ENCODE measurements at regions not wholly inside any gene's neighbourhood (a gene's known extent, or its start where the extent isn't known, plus 50 kb on each side); places are given as distances from the start of the nearest gene placed in this dataset.
"Not testable (repeated sequence)": the region's sequence is repeated elsewhere in the genome, so short reads cannot be mapped to it uniquely, and the experiment has no call there.

GRCh38 chr14:71240171-71240570, 332.9 kb downstream of the PCNX1 start:
- DNase-seq (ENCODE audit: low read depth) = no peak

DNA sequence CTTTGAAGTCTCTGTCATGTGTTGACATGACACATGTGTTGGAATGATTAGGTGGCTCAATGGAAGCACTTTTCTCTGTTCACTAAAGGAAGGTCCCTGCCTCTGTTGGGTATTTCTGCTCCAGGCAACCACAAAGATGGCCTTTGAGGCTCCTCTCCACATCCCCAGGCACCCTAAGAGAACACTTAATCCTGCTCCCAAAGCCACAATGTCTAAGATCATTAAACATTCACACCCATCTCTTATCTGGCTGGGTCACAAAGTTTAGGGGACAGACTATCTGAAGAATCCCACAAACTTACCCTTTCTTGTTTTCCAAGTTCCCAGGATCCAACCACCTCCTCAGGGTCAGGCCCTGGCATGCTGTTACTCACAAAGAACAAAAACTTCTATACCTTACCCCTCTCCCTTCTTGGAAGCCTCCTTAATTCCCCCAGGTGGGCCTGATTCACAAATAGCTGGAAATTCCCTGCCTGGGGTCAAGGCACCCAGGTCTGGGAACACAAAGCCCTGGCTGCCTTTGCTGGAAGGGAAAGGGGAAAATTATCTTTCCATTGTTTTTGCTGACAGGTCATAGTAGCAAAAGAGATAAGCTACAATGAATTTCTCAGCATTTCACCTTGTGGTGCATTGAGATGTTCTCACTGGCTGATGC, 333.7 kb downstream of the PCNX1 start:
- DNase-seq (ENCODE audit: low read depth) = no peak

GRCh38 chr14:71242237-71242748, 335.0 kb downstream of the PCNX1 start:
- DNase-seq (ENCODE audit: low read depth) = no peak

- DNase-seq (ENCODE audit: low read depth) = no peak
These were observed 336.4 kb downstream of the PCNX1 start for GRCh38 chr14:71243697-71244096.

DNA sequence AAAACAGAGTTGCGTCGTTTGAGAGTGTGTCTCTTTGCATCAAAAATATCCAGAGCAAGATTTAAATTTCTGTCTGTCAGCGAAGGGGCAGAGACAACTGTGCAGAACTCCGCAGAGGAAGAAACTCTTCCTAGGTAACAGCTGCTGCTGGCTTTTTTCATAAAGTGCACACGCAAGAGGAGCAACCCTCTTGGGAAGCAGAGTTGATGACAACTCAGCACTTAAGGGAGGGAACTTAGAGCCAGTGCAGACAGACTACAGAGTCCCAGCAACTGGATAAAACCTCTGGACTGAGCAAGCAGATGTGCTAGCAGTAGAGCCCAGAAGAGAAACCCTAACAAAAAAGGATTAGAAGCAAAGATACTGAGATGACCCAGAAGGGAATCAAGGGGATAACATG, 337.1 kb downstream of the PCNX1 start:
- no peak for DNase-seq (ENCODE audit: low read depth)

GRCh38 chr14:71245659-71246361, 338.6 kb downstream of the PCNX1 start:
- DNase-seq (ENCODE audit: low read depth) = no peak

DNA sequence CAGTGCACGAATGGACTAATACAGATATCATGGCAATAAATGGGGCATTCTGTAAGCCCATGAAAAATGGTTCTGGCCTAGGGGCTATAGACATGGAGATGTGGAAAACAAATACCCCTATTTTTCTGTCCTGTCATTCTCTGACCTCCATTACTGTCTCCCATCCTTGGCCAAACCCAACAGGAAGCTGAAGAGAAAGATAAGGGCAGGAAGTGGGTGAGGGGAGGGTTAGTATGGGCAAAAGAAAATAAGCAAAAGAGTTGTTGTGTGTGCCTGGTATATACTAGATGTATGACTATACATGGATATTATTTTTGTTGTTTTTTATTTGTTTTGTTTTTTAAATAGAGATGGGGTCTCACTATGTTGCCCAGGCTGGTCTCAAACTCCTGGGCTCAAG, 339.3 kb downstream of the PCNX1 start:
- no peak for DNase-seq (ENCODE audit: low read depth)

DNA sequence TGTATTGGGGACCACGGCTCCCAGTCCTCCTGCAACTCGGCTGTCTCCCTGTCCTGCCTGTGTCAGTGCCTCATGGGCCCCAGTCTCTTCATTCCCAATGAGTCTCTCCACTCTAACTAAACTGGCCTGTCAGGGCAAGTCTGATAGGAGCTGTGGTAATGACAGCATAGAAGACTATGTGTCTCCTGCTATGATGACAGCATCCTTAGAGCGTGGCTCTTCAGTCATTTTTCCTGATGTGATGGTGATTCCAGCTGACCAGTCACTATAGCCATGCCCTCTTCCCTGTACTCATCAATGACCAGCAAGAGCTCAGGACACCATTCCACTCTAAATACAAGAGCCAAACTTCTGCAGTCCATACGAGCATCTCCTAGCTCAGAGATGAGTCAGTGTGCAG, 339.8 kb downstream of the PCNX1 start:
- no peak for DNase-seq (ENCODE audit: low read depth)

DNA sequence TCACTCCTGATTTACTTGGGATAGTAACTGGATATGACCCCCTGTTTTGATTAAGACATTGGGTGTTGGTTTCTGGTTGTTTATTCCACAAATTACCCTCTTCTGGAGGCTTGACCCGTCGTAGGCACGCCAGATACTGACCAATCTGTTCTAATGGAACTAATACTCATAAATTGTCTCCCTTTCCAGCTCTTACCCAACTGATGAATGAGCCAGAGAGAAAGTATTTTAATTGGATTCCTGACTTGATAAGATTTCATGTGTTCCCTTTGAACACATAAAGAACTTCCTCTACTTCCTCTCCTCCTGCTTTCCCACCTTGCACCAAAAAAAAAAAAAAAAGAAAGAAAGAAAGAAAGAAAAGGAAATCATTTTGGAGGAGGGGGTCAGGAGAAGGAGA, 340.9 kb downstream of the PCNX1 start:
- DNase-seq (ENCODE audit: low read depth) = no peak

DNA sequence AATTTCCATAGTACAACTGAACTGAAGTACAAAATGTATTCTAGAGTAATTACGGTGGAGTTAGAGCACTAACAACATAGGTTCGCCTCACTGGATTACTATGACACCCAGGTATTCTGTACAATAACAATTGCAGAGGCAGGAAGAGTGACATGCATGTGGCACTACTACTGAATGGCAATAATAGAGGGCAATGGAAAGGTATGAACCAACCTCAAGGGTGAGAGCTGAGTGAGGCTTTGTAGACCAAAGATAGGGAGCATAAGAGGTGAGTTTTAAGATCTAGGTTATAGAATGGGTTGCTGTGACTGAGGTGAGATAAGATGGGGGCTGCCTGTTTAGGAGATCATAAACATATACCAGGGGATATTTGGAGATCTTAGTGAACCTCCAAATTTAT, 343.1 kb downstream of the PCNX1 start:
- DNase-seq (ENCODE audit: low read depth) = no peak

DNA sequence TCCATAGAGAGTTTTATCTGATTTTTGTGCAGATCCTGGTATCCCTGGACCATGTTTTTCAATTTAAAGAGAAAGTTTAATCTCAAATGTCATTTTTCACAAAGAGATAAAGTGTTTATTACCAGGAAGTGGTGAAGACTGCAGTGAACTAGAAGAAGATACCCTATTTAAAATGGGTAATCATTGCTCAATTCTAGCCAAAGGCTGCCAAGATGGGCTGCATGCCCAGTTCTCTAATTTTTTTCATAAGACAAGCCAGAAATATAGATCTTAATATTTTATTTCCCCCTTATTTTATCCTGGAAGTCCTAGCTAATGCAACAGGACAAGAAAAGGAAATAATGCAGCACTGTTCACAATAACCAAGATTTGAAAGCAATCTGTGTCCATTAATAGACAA, 343.5 kb downstream of the PCNX1 start:
- no peak for DNase-seq (ENCODE audit: low read depth)

DNA sequence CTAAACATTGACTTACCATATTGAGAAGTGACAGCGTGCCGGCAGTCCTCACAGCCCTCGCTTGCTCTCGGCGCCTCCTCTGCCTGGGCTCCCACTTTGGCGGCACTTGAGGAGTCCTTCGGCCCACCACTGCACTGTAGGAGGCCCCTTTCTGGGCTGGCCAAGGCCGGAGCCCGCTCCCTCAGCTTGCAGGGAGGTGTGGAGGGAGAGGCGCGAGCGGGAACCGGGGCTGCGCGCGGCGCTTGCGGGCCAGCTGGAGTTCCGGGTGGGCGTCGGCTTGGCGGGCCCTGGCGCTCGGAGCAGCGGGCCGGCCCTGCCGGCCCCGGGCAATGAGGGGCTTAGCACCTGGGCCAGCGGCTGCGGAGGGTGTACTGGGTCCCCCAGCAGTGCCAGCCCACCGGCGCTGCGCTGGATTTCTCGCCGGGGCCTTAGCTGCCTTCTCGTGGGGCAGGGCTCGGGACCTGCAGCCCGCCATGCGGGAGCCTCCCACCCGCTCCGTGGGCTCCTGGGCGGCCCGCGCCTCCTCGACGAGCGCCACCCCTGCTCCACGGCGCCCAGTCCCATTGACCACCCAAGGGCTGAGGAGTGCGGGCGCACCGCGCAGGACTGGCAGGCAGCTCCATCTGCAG, 346.9 kb downstream of the PCNX1 start:
- DNase-seq (ENCODE audit: low read depth) = not testable (repeated sequence)

DNA sequence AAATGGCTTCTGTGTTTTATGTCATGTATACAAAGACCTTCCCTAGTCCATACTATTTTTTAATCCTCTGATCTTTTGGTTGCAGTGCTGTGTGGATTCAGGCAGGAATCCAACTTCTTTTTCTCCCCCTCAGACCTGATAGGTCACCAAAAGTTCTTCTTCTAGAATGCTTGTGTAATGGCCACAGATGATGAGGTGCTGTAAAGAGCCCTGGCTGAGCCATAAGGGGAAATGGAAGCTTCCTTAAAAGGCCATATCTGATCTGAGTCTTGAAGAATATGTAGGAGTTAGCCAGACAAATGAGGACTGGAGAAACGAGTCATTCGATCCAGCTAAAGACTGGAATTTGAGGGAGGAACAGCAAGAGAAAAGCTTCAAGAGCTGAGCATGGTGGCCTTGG, 353.9 kb downstream of the PCNX1 start:
- no peak for DNase-seq (ENCODE audit: low read depth)

DNA sequence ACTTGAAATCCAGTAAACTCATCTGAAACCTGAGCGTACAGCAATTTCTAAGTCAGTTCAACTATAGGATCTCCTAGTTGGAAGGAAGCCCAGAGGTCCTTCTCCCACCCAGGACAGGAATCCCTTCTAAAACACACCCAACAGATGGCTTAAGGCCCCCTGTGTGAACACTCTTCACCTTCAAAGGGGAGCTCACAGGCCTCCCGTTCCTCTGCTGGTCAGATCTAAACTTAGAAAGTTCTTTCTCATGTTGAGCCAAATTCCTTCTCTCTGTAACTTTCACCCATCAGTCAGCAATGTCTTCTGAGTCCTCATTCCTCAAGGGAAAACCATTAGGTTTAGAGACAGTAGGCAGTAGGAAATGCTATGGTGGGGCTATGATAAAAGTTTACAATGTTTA, 355.2 kb downstream of the PCNX1 start:
- no peak for DNase-seq (ENCODE audit: low read depth)

- DNase-seq (ENCODE audit: low read depth) = no peak
These were observed 357.0 kb downstream of the PCNX1 start for GRCh38 chr14:71264260-71264659.

DNA sequence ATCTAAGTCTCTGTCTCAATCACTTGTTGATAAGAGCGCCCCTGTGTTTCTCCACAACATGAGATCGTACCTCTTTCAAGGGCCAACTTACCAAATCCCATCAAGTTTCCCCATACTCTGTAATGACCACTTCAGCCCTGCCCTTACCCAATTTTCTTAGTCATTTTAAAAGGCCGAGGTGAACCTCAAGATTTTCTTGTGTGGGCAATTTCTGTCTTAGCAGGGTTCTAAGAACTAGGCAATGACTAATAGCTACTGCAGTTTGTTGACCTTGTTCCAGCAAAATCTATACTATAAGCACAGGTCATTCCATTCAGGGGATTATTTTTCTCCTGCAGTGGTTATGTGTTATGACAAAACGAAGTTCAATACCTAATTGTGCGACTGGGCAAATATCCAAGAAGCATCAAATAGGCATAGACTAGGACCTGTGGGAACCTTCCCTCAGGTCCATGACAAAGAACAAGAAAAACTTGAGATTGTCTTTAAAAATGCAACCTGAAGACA, 359.8 kb downstream of the PCNX1 start:
- no peak for DNase-seq (ENCODE audit: low read depth)

DNA sequence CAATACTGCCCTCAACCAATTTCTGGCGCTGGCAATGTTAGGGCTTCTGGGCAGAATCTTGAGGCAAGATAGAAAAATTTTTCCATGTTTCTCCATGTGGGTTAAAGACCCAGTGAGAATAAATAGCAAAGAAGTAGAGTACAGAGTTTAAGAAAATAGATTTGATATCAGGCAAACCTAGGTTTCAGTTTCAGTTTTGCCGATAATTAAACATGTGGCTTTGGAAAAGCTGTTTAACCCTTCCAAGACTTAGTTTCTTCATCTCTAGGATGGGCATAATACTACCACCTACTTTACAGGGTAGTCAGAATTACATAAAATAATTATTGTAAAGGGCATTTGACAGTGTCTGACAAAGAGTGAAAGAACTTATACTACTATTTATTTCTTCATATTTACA, 360.4 kb downstream of the PCNX1 start:
- DNase-seq (ENCODE audit: low read depth) = no peak

- no peak for DNase-seq (ENCODE audit: low read depth)
These were observed 362.9 kb downstream of the PCNX1 start for GRCh38 chr14:71270111-71270510.

DNA sequence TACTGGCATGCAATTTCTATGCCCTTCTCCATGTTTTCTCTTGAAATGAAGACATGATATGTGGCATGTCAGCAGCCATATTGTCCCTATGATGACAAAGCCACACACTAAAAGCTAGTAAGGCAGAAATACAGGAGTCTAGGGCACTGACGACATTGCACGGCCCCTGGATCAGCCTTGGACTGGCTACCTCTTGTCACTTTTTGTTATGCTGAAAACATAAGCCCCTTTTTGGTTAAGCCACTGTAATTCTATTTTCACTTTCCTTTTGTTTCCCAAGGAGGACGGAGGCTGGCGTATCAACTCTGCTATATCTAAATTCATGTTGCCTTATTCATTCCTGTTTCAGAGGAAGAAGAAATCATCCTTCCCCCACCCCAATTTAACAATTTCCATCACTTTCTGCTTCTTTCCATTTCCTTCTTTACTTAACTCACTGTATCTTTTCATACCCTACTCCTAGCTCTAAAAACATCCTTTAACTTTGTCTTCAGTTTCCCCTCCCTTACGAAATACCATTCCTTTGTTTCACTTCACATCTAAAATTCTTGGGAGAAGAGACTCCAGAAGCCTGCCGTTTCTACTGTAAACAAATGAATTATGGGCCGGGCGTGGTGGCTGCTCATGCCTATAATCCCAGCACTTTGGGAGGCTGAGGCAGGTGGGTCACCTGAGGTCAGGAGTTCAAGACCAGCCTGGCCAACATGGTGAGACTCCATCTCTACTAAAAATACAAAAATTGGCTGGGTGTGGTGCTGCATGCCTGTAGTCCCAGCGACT, 364.1 kb downstream of the PCNX1 start:
- no peak for DNase-seq (ENCODE audit: low read depth)

GRCh38 chr14:71273366-71273765, 366.1 kb downstream of the PCNX1 start:
- no peak for DNase-seq (ENCODE audit: low read depth)

- no peak for DNase-seq (ENCODE audit: low read depth)
These were observed 376.8 kb downstream of the PCNX1 start for GRCh38 chr14:71284048-71284447.

- no peak for DNase-seq (ENCODE audit: low read depth)
These were observed 378.9 kb downstream of the PCNX1 start for GRCh38 chr14:71286126-71286525.

Data from stimulated activated CD8-positive, alpha-beta memory T cell treated with anti-CD3 and anti-CD28 coated beads, Interleukin-7, amount 100 ng/mL, for 24 hours (primary cell).